Mesendoderm (in vitro differentiated cells): ENCODE measurements at regions not wholly inside any gene's neighbourhood (a gene's known extent, or its start where the extent isn't known, plus 50 kb on each side); places are given as distances from the start of the nearest gene placed in this dataset.
A peak's percentile ranks its signal among the peaks of the same experiment; 100 is the strongest.

ENCODE experiments used
- DNase-seq: peaks from one replicate; pipeline ENCODE4 v3.0.0; 2013
- H2AK5ac ChIP-seq: 2 replicates; pipeline ENCODE4 v1.6.1; 2013; ENCODE audit warnings: low read length, inconsistent platforms
- H2BK120ac ChIP-seq: 2 replicates; pipeline ENCODE4 v1.6.1; 2013; ENCODE audit warnings: low read depth, mild to moderate bottlenecking, low read length, moderate library complexity, mixed read lengths
- H2BK15ac ChIP-seq: replicated peaks from 2 replicates; pipeline ENCODE4 v1.6.1; 2013; ENCODE audit warnings: low read depth, mild to moderate bottlenecking, moderate library complexity
- H2BK5ac ChIP-seq: 2 replicates; pipeline ENCODE4 v1.6.1; 2013; ENCODE audit warnings: low read length, inconsistent platforms
- H3K18ac ChIP-seq: 2 replicates; pipeline ENCODE4 v1.6.1; 2013; ENCODE audit warnings: mild to moderate bottlenecking, low read length, mixed read lengths
- H3K23ac ChIP-seq: one replicate; pipeline ENCODE4 v1.6.1; 2013; ENCODE audit warnings: low read length
- H3K27ac ChIP-seq: 2 replicates; pipeline ENCODE4 v1.5.1; 2013; ENCODE audit warnings: low read depth, mild to moderate bottlenecking, inconsistent platforms, low read length, moderate library complexity
- H3K27me3 ChIP-seq: 2 replicates; pipeline ENCODE4 v1.6.1; 2013; ENCODE audit warnings: low read length, control low read depth, mild to moderate bottlenecking, inconsistent platforms; ENCODE audit not compliant: insufficient read depth, poor library complexity
- H3K36me3 ChIP-seq: 2 replicates; pipeline ENCODE4 v1.6.1; 2013; ENCODE audit warnings: low read length, inconsistent platforms; ENCODE audit not compliant: control insufficient read depth, insufficient read depth
- H3K4ac ChIP-seq: one replicate; pipeline ENCODE4 v1.6.1; 2013; ENCODE audit warnings: low read depth, mild to moderate bottlenecking, low read length, moderate library complexity
- H3K4me1 ChIP-seq: 2 replicates; pipeline ENCODE4 v1.6.1; 2013; ENCODE audit warnings: low read depth, low read length, inconsistent platforms; ENCODE audit not compliant: control insufficient read depth
- H3K4me2 ChIP-seq: 2 replicates; pipeline ENCODE4 v1.6.1; 2013; ENCODE audit warnings: low read length
- H3K4me3 ChIP-seq: 2 replicates; pipeline ENCODE4 v1.5.1; 2013; ENCODE audit warnings: mild to moderate bottlenecking, low read length
- H3K56ac ChIP-seq: one replicate; pipeline ENCODE4 v1.6.1; 2013; ENCODE audit warnings: low read length
- H3K79me1 ChIP-seq: 2 replicates; pipeline ENCODE4 v1.6.1; 2013; ENCODE audit warnings: low read length, inconsistent platforms
- H3K79me2 ChIP-seq: 2 replicates; pipeline ENCODE4 v1.6.1; 2013; ENCODE audit warnings: mild to moderate bottlenecking, low read length; ENCODE audit not compliant: control insufficient read depth, insufficient read depth
- H3K9ac ChIP-seq: 2 replicates; pipeline ENCODE4 v1.6.1; 2013; ENCODE audit warnings: low read length, inconsistent platforms
- H4K5ac ChIP-seq: one replicate; pipeline ENCODE4 v1.6.1; 2013; ENCODE audit warnings: low read length
- H4K8ac ChIP-seq: one replicate; pipeline ENCODE4 v1.6.1; 2013; ENCODE audit warnings: low read depth, mild to moderate bottlenecking, control low read depth, low read length, moderate library complexity
- WGBS: extraction: QIAGEN DNeasy Blood & Tissue Kit; methylation state at CpG from one replicate; pipeline ENCODE4 v1.1.7; 2013; ENCODE audit warnings: low lambda C conversion rate, missing lambda C conversion rate; ENCODE audit not compliant: insufficient coverage; ENCODE audit errors: extremely low coverage; 5-methylcytosine and 5-hydroxymethylcytosine counted together

DNA sequence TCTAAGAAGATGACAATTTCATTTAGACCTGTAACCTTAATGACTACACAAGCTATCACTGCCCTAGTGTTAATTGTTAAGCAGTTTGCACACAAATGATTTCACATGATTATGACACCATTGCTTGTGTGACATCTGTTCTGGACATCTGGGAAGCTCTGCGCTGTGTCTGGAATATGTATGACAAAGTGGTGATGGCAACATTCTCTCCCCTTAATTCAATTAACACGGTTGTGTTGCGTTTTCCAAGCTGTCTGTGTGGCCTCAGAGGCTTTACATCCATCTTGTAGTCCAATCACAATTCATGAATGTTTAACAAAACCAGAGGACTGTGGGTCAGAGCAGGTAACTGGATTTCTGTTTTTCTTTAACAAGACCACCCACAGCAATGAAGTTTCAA is 204.4 kb downstream of the COG6 start:
- Histone ChIP-seq H3K56ac (no peak overlapping the region), H2BK15ac (no peak overlapping the region), H4K8ac (no peak overlapping the region), H3K4me3 (no peak overlapping the region), H2BK5ac (no peak overlapping the region), H3K4me1 (no peaks in the 10 kb centered on the region), H3K18ac (no peak overlapping the region), H3K4ac (no peak overlapping the region), H3K27me3 (no peaks in the 10 kb centered on the region), H2BK120ac (no peak overlapping the region), H3K36me3 (no peaks in the 10 kb centered on the region), H3K4me2 (no peak overlapping the region), H4K5ac (no peak overlapping the region), H3K27ac (no peak overlapping the region), H3K79me1 (no peaks in the 10 kb centered on the region), H3K23ac (no peak overlapping the region), H3K79me2 (no peaks in the 10 kb centered on the region), H3K9ac (no peak overlapping the region), H2AK5ac (no peak overlapping the region)
- DNase-seq = no peak
- WGBS = no CpG with 5 or more reads among the region's 3 CpGs

DNA sequence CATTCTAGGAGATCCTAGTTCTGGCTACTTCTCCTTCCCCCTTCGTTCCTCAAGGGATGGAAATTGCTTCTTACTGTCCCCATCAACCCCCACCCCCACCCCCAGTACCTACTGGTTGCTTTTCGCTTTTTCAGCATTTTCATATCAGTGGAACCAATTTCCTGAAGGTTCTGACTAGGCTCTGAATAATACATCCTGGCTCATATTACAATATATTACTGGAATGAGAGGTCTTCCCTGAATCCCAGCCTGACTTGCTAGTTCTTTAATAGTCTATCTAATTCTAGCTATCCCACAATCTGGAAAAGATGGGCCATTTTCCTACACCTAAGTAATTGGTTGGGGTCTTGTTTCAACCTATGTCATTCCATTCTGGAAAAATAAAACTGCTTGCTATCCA is 207.4 kb downstream of the COG6 start:
- no peaks in the 10 kb centered on the region for H3K27me3 ChIP-seq
- no peaks in the 10 kb centered on the region for H3K4me1 ChIP-seq
- H3K36me3 ChIP-seq = no peaks in the 10 kb centered on the region
- no peak overlapping the region for H3K23ac ChIP-seq
- no peaks in the 10 kb centered on the region for H3K79me1 ChIP-seq
- WGBS = no CpG with 5 or more reads among the region's 2 CpGs
- H2BK5ac ChIP-seq = no peak overlapping the region
- H4K8ac ChIP-seq = no peak overlapping the region
- H3K56ac ChIP-seq = no peak overlapping the region
- no peak overlapping the region for H4K5ac ChIP-seq
- H3K4me2 ChIP-seq = no peak overlapping the region
- no peak overlapping the region for H2AK5ac ChIP-seq
- H2BK15ac ChIP-seq = no peak overlapping the region
- no peak overlapping the region for H2BK120ac ChIP-seq
- no peak overlapping the region for H3K9ac ChIP-seq
- no peak overlapping the region for H3K18ac ChIP-seq
- H3K4ac ChIP-seq = no peak overlapping the region
- H3K4me3 ChIP-seq = no peak overlapping the region
- no peak overlapping the region for H3K27ac ChIP-seq
- H3K79me2 ChIP-seq = no peaks in the 10 kb centered on the region
- DNase-seq = no peak

DNA sequence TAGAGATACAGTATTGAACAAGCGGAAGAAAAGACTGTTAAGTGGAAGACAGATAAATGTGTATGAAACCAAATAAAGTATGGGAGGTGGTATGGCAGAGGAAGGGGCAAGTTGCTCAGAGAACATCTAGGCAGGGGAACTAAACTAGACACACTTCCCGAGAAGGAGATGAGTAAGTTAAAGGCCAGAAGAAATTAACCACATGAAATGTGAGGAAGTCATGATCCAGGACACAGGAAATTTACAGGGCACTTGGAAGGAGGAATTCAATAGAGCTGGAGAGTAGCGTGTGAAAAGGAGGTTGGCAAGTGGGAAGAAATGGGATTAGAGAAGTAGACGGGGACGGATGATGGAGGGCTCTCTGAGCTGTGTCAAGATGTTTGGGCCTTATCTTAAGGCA is 208.8 kb downstream of the COG6 start:
- Histone ChIP-seq H3K56ac (no peak overlapping the region), H2AK5ac (no peak overlapping the region), H3K79me2 (no peaks in the 10 kb centered on the region), H3K4me1 (no peaks in the 10 kb centered on the region), H3K27me3 (no peaks in the 10 kb centered on the region), H2BK15ac (no peak overlapping the region), H3K4me3 (no peak overlapping the region), H2BK5ac (no peak overlapping the region), H2BK120ac (no peak overlapping the region), H3K36me3 (no peaks in the 10 kb centered on the region), H3K23ac (no peak overlapping the region), H4K8ac (no peak overlapping the region), H3K18ac (no peak overlapping the region), H3K9ac (no peak overlapping the region), H3K27ac (no peak overlapping the region), H4K5ac (no peak overlapping the region), H3K4me2 (no peak overlapping the region), H3K4ac (no peak overlapping the region), H3K79me1 (no peaks in the 10 kb centered on the region)
- DNase-seq = no peak
- WGBS = 100% methylated on average over 3 of the region's 5 CpGs

DNA sequence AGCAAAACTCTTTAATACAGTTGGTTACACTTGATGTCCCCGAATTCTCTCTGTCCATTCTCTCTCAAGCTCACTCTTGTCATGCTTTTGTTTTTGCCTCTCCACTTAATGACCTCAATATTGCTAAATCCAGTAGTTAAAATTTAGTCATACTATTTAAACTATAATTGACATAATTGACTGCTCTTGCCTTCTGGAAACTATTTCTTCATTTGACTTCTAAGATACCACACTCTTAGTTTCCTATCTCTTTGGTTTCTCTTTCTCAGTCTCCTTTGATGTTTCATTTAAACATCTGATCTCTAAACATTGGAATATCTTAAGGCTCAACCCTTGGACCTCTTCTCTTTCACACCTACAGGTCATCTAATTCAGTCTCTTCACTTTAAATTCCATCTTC is 211.3 kb downstream of the COG6 start:
- Histone ChIP-seq H3K4me1 (no peaks in the 10 kb centered on the region), H3K4ac (no peak overlapping the region)

DNA sequence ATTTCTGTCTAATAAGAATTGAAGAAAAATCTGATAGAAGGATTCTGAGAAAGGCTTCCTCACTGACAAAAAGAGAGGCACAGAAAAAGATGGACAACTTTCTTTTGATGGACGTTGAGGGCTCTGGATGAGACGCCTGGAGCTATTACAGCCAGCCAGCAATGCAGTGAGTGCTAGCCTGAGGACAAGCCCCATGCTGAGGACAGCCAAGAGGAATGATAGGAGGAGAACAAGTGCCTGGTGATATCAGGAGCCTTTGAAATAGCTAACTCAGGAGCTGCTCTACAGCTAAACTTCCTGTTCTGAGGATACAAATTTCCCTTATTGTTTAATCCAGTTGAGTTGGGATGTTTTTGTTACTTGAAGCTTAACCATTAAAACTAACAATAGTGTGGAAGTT is 212.3 kb downstream of the COG6 start:
- H3K4me3 ChIP-seq = no peak overlapping the region
- H3K23ac ChIP-seq = no peak overlapping the region
- H3K27ac ChIP-seq = no peak overlapping the region
- no peak overlapping the region for H3K9ac ChIP-seq
- H3K4me2 ChIP-seq = no peak overlapping the region
- no peak overlapping the region for H2AK5ac ChIP-seq
- no CpG with 5 or more reads among the region's 2 CpGs for WGBS
- H3K4ac ChIP-seq = no peak overlapping the region
- DNase-seq = peak; percentile 61
- H3K36me3 ChIP-seq = no peaks in the 10 kb centered on the region
- H3K18ac ChIP-seq = no peak overlapping the region
- no peak overlapping the region for H4K8ac ChIP-seq
- H3K56ac ChIP-seq = no peak overlapping the region
- no peaks in the 10 kb centered on the region for H3K79me2 ChIP-seq
- no peak overlapping the region for H2BK5ac ChIP-seq
- H4K5ac ChIP-seq = no peak overlapping the region
- H3K79me1 ChIP-seq = no peaks in the 10 kb centered on the region
- no peaks in the 10 kb centered on the region for H3K4me1 ChIP-seq
- H3K27me3 ChIP-seq = no peaks in the 10 kb centered on the region
- H2BK15ac ChIP-seq = no peak overlapping the region
- no peak overlapping the region for H2BK120ac ChIP-seq

More for the DNA sequence above, 211.3 kb downstream of the COG6 start:
- no peak for DNase-seq
- no CpG with 5 or more reads among the region's 1 CpG for WGBS
- no peak overlapping the region for H3K18ac ChIP-seq
- no peak overlapping the region for H3K9ac ChIP-seq
- H3K27me3 ChIP-seq = no peaks in the 10 kb centered on the region
- H3K4me2 ChIP-seq = no peak overlapping the region
- no peak overlapping the region for H2BK15ac ChIP-seq
- H2BK120ac ChIP-seq = no peak overlapping the region
- H3K79me2 ChIP-seq = no peaks in the 10 kb centered on the region
- H4K8ac ChIP-seq = no peak overlapping the region
- no peak overlapping the region for H3K4me3 ChIP-seq
- no peak overlapping the region for H3K23ac ChIP-seq
- no peak overlapping the region for H3K56ac ChIP-seq
- H3K36me3 ChIP-seq = no peaks in the 10 kb centered on the region
- H4K5ac ChIP-seq = no peak overlapping the region
- H2AK5ac ChIP-seq = no peak overlapping the region
- H3K27ac ChIP-seq = no peak overlapping the region
- no peaks in the 10 kb centered on the region for H3K79me1 ChIP-seq
- no peak overlapping the region for H2BK5ac ChIP-seq

DNA sequence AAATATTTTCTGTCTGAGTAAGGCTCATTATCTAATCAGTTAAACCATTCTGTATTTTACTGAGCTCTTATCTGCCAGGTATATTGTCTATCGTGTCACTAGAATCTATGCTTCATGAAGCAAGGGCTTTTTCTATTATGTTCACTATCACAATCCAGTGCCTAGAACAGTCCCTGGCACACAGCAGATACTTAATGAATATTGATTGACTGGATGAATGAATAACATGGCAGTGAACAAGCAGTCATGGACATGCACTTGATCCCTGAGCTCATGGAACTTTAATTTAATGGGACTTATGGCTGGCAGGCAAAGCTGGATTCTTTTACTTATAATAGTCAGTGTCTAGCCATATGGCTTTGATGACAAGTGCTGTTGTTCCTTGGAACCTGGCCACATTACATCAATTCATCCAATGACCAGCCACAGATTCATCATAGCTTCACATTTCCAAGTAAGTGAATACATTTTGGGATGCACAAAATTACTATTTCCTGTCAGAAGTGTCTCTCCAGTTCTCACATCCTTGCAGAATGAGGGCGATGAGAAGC is 214.8 kb downstream of the COG6 start:
- Histone ChIP-seq H3K4ac (no peak overlapping the region), H3K9ac (no peak overlapping the region), H3K4me1 (no peaks in the 10 kb centered on the region), H3K27ac (no peak overlapping the region), H3K18ac (no peak overlapping the region), H2BK120ac (no peak overlapping the region), H3K56ac (no peak overlapping the region), H2BK5ac (no peak overlapping the region), H3K36me3 (no peaks in the 10 kb centered on the region), H3K4me3 (no peak overlapping the region), H4K5ac (no peak overlapping the region), H3K27me3 (no peaks in the 10 kb centered on the region), H2AK5ac (no peak overlapping the region), H4K8ac (no peak overlapping the region), H3K4me2 (no peak overlapping the region), H3K79me1 (no peaks in the 10 kb centered on the region), H3K23ac (no peak overlapping the region), H2BK15ac (no peak overlapping the region), H3K79me2 (no peaks in the 10 kb centered on the region)
- no CpG with 5 or more reads among the region's 2 CpGs for WGBS
- no peak for DNase-seq
